ENCODE measurements at regions not wholly inside any gene's neighbourhood (a gene's known extent, or its start where the extent isn't known, plus 50 kb on each side); places are given as distances from the start of the nearest gene placed in this dataset.

GRCh38 chr10:2556883-2557282 is 510.5 kb upstream of the PFKP start:
- TF ChIP-seq POLR2A (IDR thresholded peaks at IDR 0.05) = no peak
- TF ChIP-seq CTCF (IDR thresholded peaks at IDR 0.05) = no peak
